A549 (cell line): ENCODE measurements at regions not wholly inside any gene's neighbourhood (a gene's known extent, or its start where the extent isn't known, plus 50 kb on each side); places are given as distances from the start of the nearest gene placed in this dataset.

Experiments
- ATAC-seq, 2 experiments: fragments of 200-7000 bp in 1 of 2; fragments of >200 bp in 1 of 2; cut with Nextera tagmentation in 1 of 2; cut with Tn5 transposase in 1 of 2; 3 replicates each; pipeline versions ENCODE4 v1.8.0 to v1.9.1; 2018 to 2020; ENCODE audit warnings: mild to moderate bottlenecking in 1 of 2, moderate library complexity in 1 of 2
- CTCF ChIA-PET: fragments of 300-600 bp; sonication (Branson Sonifier 250); formaldehyde crosslinking; extraction: SDS; loops from one replicate; lab custom pipeline; 2021; ENCODE audit warnings: antibody characterized with exemption, inconsistent platforms; lab: Yijun Ruan, JAX
- POLR2A ChIA-PET: fragments of 350-600 bp; formaldehyde crosslinking; extraction: SDS; loops from one replicate; lab custom pipeline; 2021; ENCODE audit warnings: antibody characterized with exemption, inconsistent platforms; lab: Yijun Ruan, JAX
- DNase-seq, 2 experiments: peaks; one replicate each; pipeline versions ENCODE4 v3.0.0 to v3.0.0-alpha.2; 2011 to 2016; ENCODE audit warnings: low read depth in 1 of 2, low spot score in 1 of 2
- FAIRE-seq: peaks from 2 replicates; lab custom pipeline; 2011; peaks lifted over from hg19 to GRCh38; lab: Jason Lieb, UNC
- H3K27ac ChIP-seq, 2 experiments: fragments of >200 bp; sonication (Bioruptor Twin); formaldehyde crosslinking; 3 replicates each; pipeline ENCODE4 v1.5.1; 2016 to 2017
- H3K4me1 ChIP-seq: fragments of >200 bp; sonication (Bioruptor Twin); formaldehyde crosslinking; 3 replicates; pipeline ENCODE4 v1.6.1; 2016
- H3K4me2 ChIP-seq: fragments of >200 bp; sonication (Bioruptor Twin); formaldehyde crosslinking; 3 replicates; pipeline ENCODE4 v1.6.1; 2016
- H3K4me3 ChIP-seq: fragments of >200 bp; sonication (Bioruptor Twin); formaldehyde crosslinking; 3 replicates; pipeline ENCODE4 v1.5.1; 2016
- H3K9me3 ChIP-seq: fragments of >200 bp; sonication (Bioruptor Twin); formaldehyde crosslinking; 3 replicates; pipeline ENCODE4 v1.6.1; 2016
- CBX2 ChIP-seq: fragments of 200-600 bp; sonication (generic); IDR thresholded peaks from 2 replicates; pipeline ENCODE4 v1.6.1; 2016; ENCODE audit warnings: low read depth, mild to moderate bottlenecking, borderline replicate concordance
- EHF ChIP-seq: fragments of 250-450 bp; sonication (Bioruptor Pico); IDR thresholded peaks from 2 replicates; pipeline ENCODE4 v1.5.0; 2020; ENCODE audit warnings: mild to moderate bottlenecking
- EHMT2 ChIP-seq: fragments of 200-600 bp; sonication (generic); IDR thresholded peaks from 2 replicates; pipeline ENCODE4 v1.6.1; 2016; ENCODE audit warnings: antibody characterized with exemption, low read depth, mild to moderate bottlenecking, moderate library complexity
- EP300 ChIP-seq, 2 experiments: fragments of >200 bp; sonication (Bioruptor Twin); formaldehyde crosslinking; IDR thresholded peaks; 2 replicates in 1 of 2; 3 replicates in 1 of 2; pipeline ENCODE4 v1.6.1; 2016 to 2017
- FOXS1 ChIP-seq: fragments of 250-450 bp; sonication (Bioruptor Pico); IDR thresholded peaks from 2 replicates; pipeline ENCODE4 v1.5.0; 2020; ENCODE audit warnings: mild to moderate bottlenecking, moderate library complexity
- HEYL ChIP-seq: fragments of 250-450 bp; sonication (Bioruptor Pico); IDR thresholded peaks from 2 replicates; pipeline ENCODE4 v1.8.0; 2021; ENCODE audit warnings: mild to moderate bottlenecking, moderate library complexity
- KDM1A ChIP-seq: fragments of 200-600 bp; sonication (generic); IDR thresholded peaks from 2 replicates; pipeline ENCODE4 v1.6.1; 2016; ENCODE audit warnings: low read depth, mild to moderate bottlenecking
- KDM5A ChIP-seq: fragments of 200-600 bp; sonication (generic); IDR thresholded peaks from 2 replicates; pipeline ENCODE4 v1.6.1; 2016; ENCODE audit warnings: antibody characterized with exemption, mild to moderate bottlenecking
- MAZ ChIP-seq: fragments of 150-350 bp; IDR thresholded peaks from 2 replicates; pipeline ENCODE4 v1.6.1; 2014; ENCODE audit warnings: antibody characterized with exemption, low read depth, low read length, borderline replicate concordance
- NR3C1 ChIP-seq: fragments of >200 bp; sonication (Bioruptor Twin); formaldehyde crosslinking; IDR thresholded peaks from 3 replicates; pipeline ENCODE4 v1.6.1; 2017
- PBX3 ChIP-seq: IDR thresholded peaks from 2 replicates; pipeline ENCODE4 v1.6.1; 2012
- PHF8 ChIP-seq: fragments of 200-600 bp; sonication (generic); IDR thresholded peaks from 2 replicates; pipeline ENCODE4 v1.6.1; 2016; ENCODE audit warnings: low read depth, mild to moderate bottlenecking, antibody characterized with exemption, moderate library complexity, borderline replicate concordance
- RAD21 ChIP-seq, 2 experiments: fragments of >200 bp in 1 of 2; sonication (Bioruptor Twin) in 1 of 2; formaldehyde crosslinking in 1 of 2; IDR thresholded peaks in 1 of 2; conservative IDR thresholded peaks in 1 of 2; 2 replicates in 1 of 2; 3 replicates in 1 of 2; pipeline ENCODE4 v1.6.1; 2012 to 2018; ENCODE audit warnings: inconsistent platforms in 1 of 2
- RCOR1 ChIP-seq: fragments of 150-350 bp; IDR thresholded peaks from 2 replicates; pipeline ENCODE4 v1.6.1; 2014; ENCODE audit warnings: antibody characterized with exemption, low read length, low read depth
- SREBF2 ChIP-seq: fragments of 450-650 bp; IDR thresholded peaks from 2 replicates; pipeline ENCODE4 v1.6.1; 2014; ENCODE audit warnings: mild to moderate bottlenecking, moderate library complexity
- TFCP2L1 ChIP-seq: fragments of 250-450 bp; sonication (Bioruptor Pico); IDR thresholded peaks from 2 replicates; pipeline ENCODE4 v1.5.0; 2021; ENCODE audit warnings: mild to moderate bottlenecking
- TP53 ChIP-seq: fragments of 250-450 bp; sonication (Bioruptor Pico); IDR thresholded peaks from 2 replicates; pipeline ENCODE4 v1.5.0; 2021; ENCODE audit warnings: mild to moderate bottlenecking, moderate library complexity
- ZC3H11A ChIP-seq: fragments of 450-650 bp; IDR thresholded peaks from 2 replicates; pipeline ENCODE4 v1.6.1; 2014; ENCODE audit warnings: antibody characterized with exemption, mild to moderate bottlenecking
- WGBS: methylation state at CpG from one replicate; pipeline ENCODE4 v1.1.6; 2017; ENCODE audit errors: missing lambda C conversion rate; 5-methylcytosine and 5-hydroxymethylcytosine counted together
- TF ChIP-seq, protein P1 (sequence below): fragments of 150-350 bp; IDR thresholded peaks from 2 replicates; pipeline ENCODE4 v1.6.1; 2014; ENCODE audit warnings: low read depth, mild to moderate bottlenecking, low read length
- TF ChIP-seq, protein P2 (sequence below): fragments of >200 bp; sonication (Bioruptor Twin); formaldehyde crosslinking; IDR thresholded peaks from 3 replicates; pipeline ENCODE4 v1.6.1; 2016
- TF ChIP-seq, protein P3 (sequence below): fragments of 200-600 bp; sonication (generic); IDR thresholded peaks from 2 replicates; pipeline ENCODE4 v1.6.1; 2016; ENCODE audit warnings: antibody characterized with exemption, mild to moderate bottlenecking, moderate library complexity
- TF ChIP-seq, protein P4 (sequence below): fragments of >200 bp; sonication (Bioruptor Twin); formaldehyde crosslinking; IDR thresholded peaks from 3 replicates; pipeline ENCODE4 v1.5.1; 2016
- TF ChIP-seq, protein P5 (sequence below): fragments of 250-450 bp; sonication (Bioruptor Pico); IDR thresholded peaks from 2 replicates; pipeline ENCODE4 v1.5.0; 2020; ENCODE audit warnings: low read depth, mild to moderate bottlenecking, moderate library complexity

DNA sequence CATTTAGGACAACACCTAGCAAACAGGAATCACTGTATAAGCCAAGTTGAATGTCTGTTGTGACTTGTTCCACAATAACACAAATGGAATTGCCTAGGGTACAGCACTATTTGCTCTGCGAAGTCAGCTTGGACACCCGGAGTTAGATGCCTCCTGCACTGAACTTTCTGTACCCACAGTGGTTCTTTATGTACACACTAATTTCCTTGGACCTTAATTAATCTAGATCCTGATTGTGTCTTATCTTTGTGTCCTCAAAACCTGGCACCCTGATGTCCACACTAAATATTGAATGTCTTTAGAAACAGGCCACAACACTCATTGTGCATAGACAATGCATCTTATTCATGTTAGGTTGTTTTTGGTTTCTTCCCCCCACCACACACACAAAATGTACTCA, 278.9 kb upstream of the NR2F2 start:
- Histone ChIP-seq H3K4me1 (peaks cover 13% of the 10 kb centered on the region; the same call in 2 of the 3 replicates), H3K9me3 (no peaks in the 10 kb centered on the region), H3K4me2 (no peak overlapping the region), H3K4me3 (no peak overlapping the region)
- POLR2A ChIA-PET: no interaction called here
- no peak for DNase-seq
- WGBS: 55% methylated on average over 2 of the region's 2 CpGs
- no peak for FAIRE-seq
- CTCF ChIA-PET: no interaction called here
- TF ChIP-seq MAZ: no peak
- TF ChIP-seq RCOR1: no peak
- no peak for TF ChIP-seq KDM5A
- TF ChIP-seq EP300 (IDR thresholded peaks at IDR 0.05): no peak
- TF ChIP-seq, protein P1, sequence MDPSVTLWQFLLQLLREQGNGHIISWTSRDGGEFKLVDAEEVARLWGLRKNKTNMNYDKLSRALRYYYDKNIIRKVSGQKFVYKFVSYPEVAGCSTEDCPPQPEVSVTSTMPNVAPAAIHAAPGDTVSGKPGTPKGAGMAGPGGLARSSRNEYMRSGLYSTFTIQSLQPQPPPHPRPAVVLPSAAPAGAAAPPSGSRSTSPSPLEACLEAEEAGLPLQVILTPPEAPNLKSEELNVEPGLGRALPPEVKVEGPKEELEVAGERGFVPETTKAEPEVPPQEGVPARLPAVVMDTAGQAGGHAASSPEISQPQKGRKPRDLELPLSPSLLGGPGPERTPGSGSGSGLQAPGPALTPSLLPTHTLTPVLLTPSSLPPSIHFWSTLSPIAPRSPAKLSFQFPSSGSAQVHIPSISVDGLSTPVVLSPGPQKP: no peak
- no peak for TF ChIP-seq HEYL
- no peak for TF ChIP-seq NR3C1
- no peak for TF ChIP-seq RAD21 (conservative IDR thresholded peaks at IDR 0.05 in 1 of 2, IDR thresholded peaks at IDR 0.05 in 1 of 2)
- no peak for TF ChIP-seq PHF8
- TF ChIP-seq ZC3H11A: no peak
- TF ChIP-seq SREBF2: no peak
- TF ChIP-seq, protein P2, sequence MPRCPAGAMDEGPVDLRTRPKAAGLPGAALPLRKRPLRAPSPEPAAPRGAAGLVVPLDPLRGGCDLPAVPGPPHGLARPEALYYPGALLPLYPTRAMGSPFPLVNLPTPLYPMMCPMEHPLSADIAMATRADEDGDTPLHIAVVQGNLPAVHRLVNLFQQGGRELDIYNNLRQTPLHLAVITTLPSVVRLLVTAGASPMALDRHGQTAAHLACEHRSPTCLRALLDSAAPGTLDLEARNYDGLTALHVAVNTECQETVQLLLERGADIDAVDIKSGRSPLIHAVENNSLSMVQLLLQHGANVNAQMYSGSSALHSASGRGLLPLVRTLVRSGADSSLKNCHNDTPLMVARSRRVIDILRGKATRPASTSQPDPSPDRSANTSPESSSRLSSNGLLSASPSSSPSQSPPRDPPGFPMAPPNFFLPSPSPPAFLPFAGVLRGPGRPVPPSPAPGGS: no peak
- TF ChIP-seq, protein P3, sequence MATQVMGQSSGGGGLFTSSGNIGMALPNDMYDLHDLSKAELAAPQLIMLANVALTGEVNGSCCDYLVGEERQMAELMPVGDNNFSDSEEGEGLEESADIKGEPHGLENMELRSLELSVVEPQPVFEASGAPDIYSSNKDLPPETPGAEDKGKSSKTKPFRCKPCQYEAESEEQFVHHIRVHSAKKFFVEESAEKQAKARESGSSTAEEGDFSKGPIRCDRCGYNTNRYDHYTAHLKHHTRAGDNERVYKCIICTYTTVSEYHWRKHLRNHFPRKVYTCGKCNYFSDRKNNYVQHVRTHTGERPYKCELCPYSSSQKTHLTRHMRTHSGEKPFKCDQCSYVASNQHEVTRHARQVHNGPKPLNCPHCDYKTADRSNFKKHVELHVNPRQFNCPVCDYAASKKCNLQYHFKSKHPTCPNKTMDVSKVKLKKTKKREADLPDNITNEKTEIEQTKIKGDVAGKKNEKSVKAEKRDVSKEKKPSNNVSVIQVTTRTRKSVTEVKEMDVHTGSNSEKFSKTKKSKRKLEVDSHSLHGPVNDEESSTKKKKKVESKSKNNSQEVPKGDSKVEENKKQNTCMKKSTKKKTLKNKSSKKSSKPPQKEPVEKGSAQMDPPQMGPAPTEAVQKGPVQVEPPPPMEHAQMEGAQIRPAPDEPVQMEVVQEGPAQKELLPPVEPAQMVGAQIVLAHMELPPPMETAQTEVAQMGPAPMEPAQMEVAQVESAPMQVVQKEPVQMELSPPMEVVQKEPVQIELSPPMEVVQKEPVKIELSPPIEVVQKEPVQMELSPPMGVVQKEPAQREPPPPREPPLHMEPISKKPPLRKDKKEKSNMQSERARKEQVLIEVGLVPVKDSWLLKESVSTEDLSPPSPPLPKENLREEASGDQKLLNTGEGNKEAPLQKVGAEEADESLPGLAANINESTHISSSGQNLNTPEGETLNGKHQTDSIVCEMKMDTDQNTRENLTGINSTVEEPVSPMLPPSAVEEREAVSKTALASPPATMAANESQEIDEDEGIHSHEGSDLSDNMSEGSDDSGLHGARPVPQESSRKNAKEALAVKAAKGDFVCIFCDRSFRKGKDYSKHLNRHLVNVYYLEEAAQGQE: no peak
- no peak for TF ChIP-seq FOXS1 (CRISPR knock-in tag)
- no peak for TF ChIP-seq TFCP2L1 (CRISPR knock-in tag)
- TF ChIP-seq PBX3: no peak
- TF ChIP-seq TP53 (CRISPR knock-in tag): no peak
- no peak for TF ChIP-seq EHMT2
- TF ChIP-seq EHF (CRISPR knock-in tag): no peak
- TF ChIP-seq, all 56 proteins: peak for 0
- H3K27ac ChIP-seq: no peak overlapping the region
- ATAC-seq: no peak

- POLR2A ChIA-PET: no interaction called here
- Histone ChIP-seq H3K4me1 (peaks cover 13% of the 10 kb centered on the region; the same call in 2 of the 3 replicates), H3K4me3 (no peak overlapping the region)
- TF ChIP-seq KDM5A (no peak), CBX2 (no peak), TP53 (CRISPR knock-in tag) (no peak), KDM1A (no peak), EP300 (IDR thresholded peaks at IDR 0.05) (no peak), RCOR1 (no peak)
- TF ChIP-seq, protein P4, sequence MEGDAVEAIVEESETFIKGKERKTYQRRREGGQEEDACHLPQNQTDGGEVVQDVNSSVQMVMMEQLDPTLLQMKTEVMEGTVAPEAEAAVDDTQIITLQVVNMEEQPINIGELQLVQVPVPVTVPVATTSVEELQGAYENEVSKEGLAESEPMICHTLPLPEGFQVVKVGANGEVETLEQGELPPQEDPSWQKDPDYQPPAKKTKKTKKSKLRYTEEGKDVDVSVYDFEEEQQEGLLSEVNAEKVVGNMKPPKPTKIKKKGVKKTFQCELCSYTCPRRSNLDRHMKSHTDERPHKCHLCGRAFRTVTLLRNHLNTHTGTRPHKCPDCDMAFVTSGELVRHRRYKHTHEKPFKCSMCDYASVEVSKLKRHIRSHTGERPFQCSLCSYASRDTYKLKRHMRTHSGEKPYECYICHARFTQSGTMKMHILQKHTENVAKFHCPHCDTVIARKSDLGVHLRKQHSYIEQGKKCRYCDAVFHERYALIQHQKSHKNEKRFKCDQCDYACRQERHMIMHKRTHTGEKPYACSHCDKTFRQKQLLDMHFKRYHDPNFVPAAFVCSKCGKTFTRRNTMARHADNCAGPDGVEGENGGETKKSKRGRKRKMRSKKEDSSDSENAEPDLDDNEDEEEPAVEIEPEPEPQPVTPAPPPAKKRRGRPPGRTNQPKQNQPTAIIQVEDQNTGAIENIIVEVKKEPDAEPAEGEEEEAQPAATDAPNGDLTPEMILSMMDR: no peak
- TF ChIP-seq, protein P5, sequence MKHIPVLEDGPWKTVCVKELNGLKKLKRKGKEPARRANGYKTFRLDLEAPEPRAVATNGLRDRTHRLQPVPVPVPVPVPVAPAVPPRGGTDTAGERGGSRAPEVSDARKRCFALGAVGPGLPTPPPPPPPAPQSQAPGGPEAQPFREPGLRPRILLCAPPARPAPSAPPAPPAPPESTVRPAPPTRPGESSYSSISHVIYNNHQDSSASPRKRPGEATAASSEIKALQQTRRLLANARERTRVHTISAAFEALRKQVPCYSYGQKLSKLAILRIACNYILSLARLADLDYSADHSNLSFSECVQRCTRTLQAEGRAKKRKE: no peak
- TF ChIP-seq, protein P2: no peak
- TF ChIP-seq, all 56 proteins: peak for 0
- no peak for FAIRE-seq
- no peak for ATAC-seq
- no peak overlapping the region for H3K27ac ChIP-seq
- no peak for DNase-seq
- no peak overlapping the region for H3K4me2 ChIP-seq
- CTCF ChIA-PET: interaction anchor here (0.5 kb wide), 1 partner anchor 276 kb away, joined by 3 read pairs; no protein-coding TSS in a partner anchor
- no peaks in the 10 kb centered on the region for H3K9me3 ChIP-seq
- WGBS: 80% methylated on average over 4 of the region's 4 CpGs
These were observed 278.3 kb upstream of the NR2F2 start for GRCh38 chr15:96052154-96052553.
